ENCODE measurements at regions not wholly inside any gene's neighbourhood (a gene's known extent, or its start where the extent isn't known, plus 50 kb on each side); places are given as distances from the start of the nearest gene placed in this dataset.

- no peak for DNase-seq (ENCODE audit: low read depth in 1 of 2, low spot score in 2 of 2)
- Histone ChIP-seq H4K8ac (ENCODE audit: extremely low read depth, insufficient read depth, low read length) (no peak overlapping the region), H3K18ac (ENCODE audit: extremely low read depth, low read length) (no peak overlapping the region), H3K79me1 (ENCODE audit: low read depth, low read length) (no peaks in the 10 kb centered on the region), H2BK20ac (ENCODE audit: low read length) (no peak overlapping the region), H3K79me2 (ENCODE audit: control insufficient read depth in 1 of 2, insufficient read depth in 2 of 2, low read length in 2 of 2) (no peaks in the 10 kb centered on the region), H3K36me3 (ENCODE audit: control insufficient read depth in 2 of 4, insufficient read depth in 4 of 4, low read length in 3 of 4) (no peaks in the 10 kb centered on the region), H4K20me1 (replicated peaks in 1 of 2; ENCODE audit: control insufficient read depth in 1 of 2, insufficient read depth in 2 of 2, low read length in 2 of 2) (no peaks in the 10 kb centered on the region), H2BK5ac (ENCODE audit: low read depth, low read length) (no peak overlapping the region), H3K23ac (ENCODE audit: insufficient read length) (no peak overlapping the region), H2AFZ (ENCODE audit: low read length) (no peak overlapping the region), H4K91ac (replicated peaks; ENCODE audit: insufficient read length, low read length) (no peak overlapping the region), H3K4ac (replicated peaks; ENCODE audit: insufficient read length, low read depth, low read length) (no peak overlapping the region), H2BK12ac (ENCODE audit: low read depth, low read length) (no peak overlapping the region), H3K23me2 (ENCODE audit: low read depth, low read length) (peaks cover 3% of the 10 kb centered on the region; the same call in 1 of the 2 replicates), H3K4me1 (replicated peaks in 1 of 4; ENCODE audit: control insufficient read depth in 3 of 4, insufficient read depth in 4 of 4, low read length in 3 of 4) (peaks cover 0 to 6% (median 1%) of the 10 kb centered on the region in 4 experiments; a peak in 3 of 7 replicates), H2BK15ac (ENCODE audit: low read length) (no peak overlapping the region), H3K9ac (replicated peaks in 1 of 4; ENCODE audit: extremely low read depth in 1 of 4, low read depth in 3 of 4, low read length in 3 of 4) (no peak overlapping the region), H3K4me2 (ENCODE audit: insufficient read depth in 1 of 2, low read depth in 2 of 2, low read length in 2 of 2) (no peak overlapping the region), H3K14ac (ENCODE audit: insufficient read length) (no peak overlapping the region), H2BK120ac (replicated peaks; ENCODE audit: low read depth, low read length) (no peak overlapping the region), H3K27ac (ENCODE audit: low read depth, low read length) (no peak overlapping the region), H2AK5ac (ENCODE audit: low read depth, low read length) (no peak overlapping the region), H4K5ac (ENCODE audit: insufficient read length, low read depth, low read length) (no peak overlapping the region), H3K56ac (replicated peaks; ENCODE audit: insufficient read length, low read depth, low read length) (no peak overlapping the region), H3K9me3 (ENCODE audit: insufficient read depth in 2 of 2, low read depth in 1 of 2, low read length in 1 of 2) (peaks cover 4 to 6% of the 10 kb centered on the region in 2 experiments; a peak in 2 of 4 replicates), H3K4me3 (ENCODE audit: extremely low read depth in 1 of 4, insufficient read depth in 2 of 4, low read depth in 3 of 4, low read length in 4 of 4) (no peak overlapping the region), H3K27me3 (replicated peaks in 1 of 4; ENCODE audit: control insufficient read depth in 3 of 4, extremely low read depth in 1 of 4, insufficient read depth in 3 of 4, low read length in 3 of 4) (no peaks in the 10 kb centered on the region)
- WGBS, 2 experiments (ENCODE audit: extremely low coverage in 1 of 2, insufficient coverage in 1 of 2, insufficient read length in 1 of 2, insufficient replicate concordance in 2 of 2, low coverage in 1 of 2, low lambda C conversion rate in 2 of 2, missing lambda C conversion rate in 1 of 2), result 67% methylated on average over 2 of the region's 2 CpGs; no CpG with 5 or more reads in 1 of the 2 experiments
- POLR2A ChIA-PET (ENCODE audit: partially characterized antibody), result interaction anchor here (0.9 kb wide), 1 partner anchor 294 kb away, joined by 3 read pairs; no protein-coding TSS in a partner anchor
- CTCF ChIA-PET (ENCODE audit: partially characterized antibody), result interaction anchor here (0.7 to 5.9 kb wide), 37 partner anchors 8 to 575 kb away, joined by 3 to 40 read pairs (median 4); no protein-coding TSS in a partner anchor
- peak; percentile 82 for FAIRE-seq
- TF ChIP-seq TAF1 (IDR thresholded peaks at IDR 0.05; ENCODE audit: low read depth, low read length), result no peak
- TF ChIP-seq ASH2L (IDR thresholded peaks at IDR 0.05; ENCODE audit: low read length), result no peak
- no peak for TF ChIP-seq TAF7 (optimal IDR thresholded peaks at IDR 0.05; ENCODE audit: borderline replicate concordance, low read depth, low read length)
- 0 out of 2 replicates have a peak, but pooled peaks have one; percentile 17 for TF ChIP-seq YY1 (IDR thresholded peaks at IDR 0.05; ENCODE audit: low read depth, low read length)
- TF ChIP-seq FOSL1 (IDR thresholded peaks at IDR 0.05; ENCODE audit: insufficient read depth, low read depth, low read length), result no peak
- no peak for TF ChIP-seq HDAC6 (IDR thresholded peaks at IDR 0.05; ENCODE audit: low read depth, low read length)
- peak; percentile 52; the same call in 1 of the 2 replicates for TF ChIP-seq TEAD4 (IDR thresholded peaks at IDR 0.05; ENCODE audit: low read depth, low read length)
- TF ChIP-seq CEBPB (IDR thresholded peaks at IDR 0.05; ENCODE audit: low read depth, low read length), result no peak
Measured at GRCh38 chr2:168348076-168348475, 100.7 kb upstream of the STK39 start.
